Lower leg skin (tissue), 4 donors: ENCODE measurements at regions not wholly inside any gene's neighbourhood (a gene's known extent, or its start where the extent isn't known, plus 50 kb on each side); places are given as distances from the start of the nearest gene placed in this dataset.

Source experiments
- DNase-seq, 2 donors: peaks; one replicate each; pipeline ENCODE4 v3.0.0-alpha.2; 2019; ENCODE audit warnings: low spot score in 2 of 2
- H3K4me3 ChIP-seq: fragments of 200-600 bp; sonication (generic); 2 replicates; pipeline ENCODE4 v1.5.1; 2017; ENCODE audit warnings: mild to moderate bottlenecking, low read depth; ENCODE audit not compliant: poor library complexity, severe bottlenecking
- POLR2A ChIP-seq, 2 donors: fragments of 450-650 bp; IDR thresholded peaks; one replicate each; pipeline ENCODE4 v1.6.1; 2016 to 2017; ENCODE audit warnings: antibody characterized with exemption in 2 of 2, mild to moderate bottlenecking in 1 of 2, moderate library complexity in 1 of 2
- WGBS, 2 donors: methylation state at CpG; one replicate each; pipeline ENCODE4 v1.1.5; 2018; 5-methylcytosine and 5-hydroxymethylcytosine counted together
- intact Hi-C: fragments of 100-400 bp; cut with DNase I; formaldehyde crosslinking; loops from one replicate; pipeline ENCODE4 v1.15.0; 2023; ENCODE audit warnings: low total_unique reads
- TF ChIP-seq, protein P1 (sequence below), 3 donors: fragments of 450-650 bp; IDR thresholded peaks; one replicate each; pipeline ENCODE4 v1.5.1; 2016; ENCODE audit warnings: antibody characterized with exemption in 3 of 3, mild to moderate bottlenecking in 3 of 3, moderate library complexity in 2 of 3

DNA sequence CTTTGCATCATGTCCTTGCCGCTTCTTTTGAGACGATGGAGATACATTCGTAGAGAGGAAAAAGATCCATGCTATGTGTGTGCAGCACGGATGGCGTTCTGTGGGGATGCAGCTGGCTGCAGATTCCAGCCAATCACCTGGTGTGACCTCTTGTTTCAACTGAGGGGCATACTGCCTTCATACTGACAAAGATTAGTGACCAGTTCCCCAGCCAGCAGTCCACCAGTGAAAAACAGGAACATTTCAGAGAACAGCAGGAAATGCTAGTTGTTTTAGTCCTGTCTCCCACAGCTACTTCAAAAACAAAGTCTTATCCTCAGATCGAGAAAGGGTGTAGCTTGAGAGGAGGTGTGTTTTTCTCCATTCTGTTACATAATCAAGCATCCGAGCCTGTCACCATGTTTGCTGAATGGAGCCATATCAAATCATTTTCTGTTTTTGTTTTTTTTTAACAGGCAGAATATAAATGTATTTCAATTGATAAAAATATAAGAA, 255.7 kb upstream of the FMN2 start:
- no peak for DNase-seq
- intact Hi-C loops, result no loop called here
- WGBS, 2 donors, result 69 to 73% methylated on average over 7 of the region's 7 CpGs
- H3K4me3 ChIP-seq, result no peak overlapping the region
- no peak for TF ChIP-seq POLR2A (IDR thresholded peaks at IDR 0.05)
- TF ChIP-seq, protein P1, sequence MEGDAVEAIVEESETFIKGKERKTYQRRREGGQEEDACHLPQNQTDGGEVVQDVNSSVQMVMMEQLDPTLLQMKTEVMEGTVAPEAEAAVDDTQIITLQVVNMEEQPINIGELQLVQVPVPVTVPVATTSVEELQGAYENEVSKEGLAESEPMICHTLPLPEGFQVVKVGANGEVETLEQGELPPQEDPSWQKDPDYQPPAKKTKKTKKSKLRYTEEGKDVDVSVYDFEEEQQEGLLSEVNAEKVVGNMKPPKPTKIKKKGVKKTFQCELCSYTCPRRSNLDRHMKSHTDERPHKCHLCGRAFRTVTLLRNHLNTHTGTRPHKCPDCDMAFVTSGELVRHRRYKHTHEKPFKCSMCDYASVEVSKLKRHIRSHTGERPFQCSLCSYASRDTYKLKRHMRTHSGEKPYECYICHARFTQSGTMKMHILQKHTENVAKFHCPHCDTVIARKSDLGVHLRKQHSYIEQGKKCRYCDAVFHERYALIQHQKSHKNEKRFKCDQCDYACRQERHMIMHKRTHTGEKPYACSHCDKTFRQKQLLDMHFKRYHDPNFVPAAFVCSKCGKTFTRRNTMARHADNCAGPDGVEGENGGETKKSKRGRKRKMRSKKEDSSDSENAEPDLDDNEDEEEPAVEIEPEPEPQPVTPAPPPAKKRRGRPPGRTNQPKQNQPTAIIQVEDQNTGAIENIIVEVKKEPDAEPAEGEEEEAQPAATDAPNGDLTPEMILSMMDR (IDR thresholded peaks at IDR 0.05), result no peak

DNA sequence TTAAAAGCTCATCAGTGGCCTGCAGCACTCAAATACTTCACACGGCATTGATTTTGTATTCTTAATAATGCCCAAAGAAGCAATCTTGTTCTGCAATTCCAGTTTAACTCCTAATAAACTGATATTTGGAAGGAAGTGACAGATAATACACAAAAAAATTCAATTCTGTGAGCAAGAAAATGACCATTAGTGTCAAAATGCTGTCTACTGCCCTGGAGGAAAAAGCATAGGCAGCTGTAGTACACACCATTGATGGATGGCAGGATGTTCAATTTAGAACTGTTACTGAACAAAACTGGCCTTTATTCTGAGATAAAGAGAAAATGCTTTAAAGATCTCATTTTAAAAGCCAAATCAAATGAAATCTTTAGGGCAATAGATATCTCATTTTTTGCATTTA, 251.3 kb upstream of the FMN2 start:
- H3K4me3 ChIP-seq, result no peak overlapping the region
- no peak for DNase-seq
- WGBS, 2 donors, result 81 to 85% methylated on average over 1 of the region's 1 CpG
- intact Hi-C loops, result no loop called here
- TF ChIP-seq POLR2A (IDR thresholded peaks at IDR 0.05), result no peak
- TF ChIP-seq, protein P1 (IDR thresholded peaks at IDR 0.05), result no peak

DNA sequence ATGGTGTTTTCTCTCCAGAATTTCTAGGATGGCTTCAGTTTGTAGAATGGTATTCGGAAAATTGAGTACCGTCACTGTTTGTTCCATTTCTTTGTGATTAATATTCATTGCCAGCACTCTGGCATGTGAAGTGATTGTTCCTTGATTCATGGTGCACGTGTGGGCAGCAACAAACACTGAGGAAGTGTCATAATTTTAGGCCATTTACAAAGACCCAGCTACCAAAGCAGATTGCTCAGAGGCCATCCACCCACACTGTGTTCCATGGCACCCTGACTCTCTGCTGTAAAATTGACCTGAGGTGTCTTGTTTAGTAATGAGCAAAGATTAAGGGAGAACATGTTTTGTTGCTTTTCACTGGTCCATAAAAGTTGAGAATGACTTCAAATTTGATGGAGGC, 250.9 kb upstream of the FMN2 start:
- 69 to 71% methylated on average over 3 of the region's 3 CpGs for WGBS, 2 donors

DNA sequence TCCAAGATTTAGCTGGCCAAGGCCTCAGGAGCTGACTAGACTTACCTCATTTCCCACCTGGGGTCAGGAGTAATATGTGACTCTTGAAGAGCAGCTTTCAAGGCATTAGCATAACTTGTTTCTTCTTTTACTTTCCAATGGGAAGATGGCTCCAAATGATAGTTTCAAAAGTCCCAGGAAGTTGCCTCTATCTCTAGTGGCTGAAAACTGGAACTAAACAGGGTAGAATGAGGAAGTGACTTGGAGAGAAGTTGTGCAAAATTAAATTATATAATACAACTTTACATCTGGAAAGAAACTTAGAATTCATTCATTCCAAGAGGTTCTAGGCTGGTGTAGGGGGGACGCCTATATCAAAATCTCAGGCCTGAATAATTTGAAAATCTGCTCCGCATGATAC, 250.1 kb upstream of the FMN2 start:
- intact Hi-C loops, result no loop called here
- no peak for TF ChIP-seq POLR2A (IDR thresholded peaks at IDR 0.05)
- TF ChIP-seq, protein P1 (IDR thresholded peaks at IDR 0.05), result no peak
- no peak for DNase-seq
- 93 to 96% methylated on average over 2 of the region's 2 CpGs for WGBS, 2 donors
- H3K4me3 ChIP-seq, result no peak overlapping the region

More for the DNA sequence above, 250.9 kb upstream of the FMN2 start:
- intact Hi-C loops, result no loop called here
- no peak for TF ChIP-seq POLR2A (IDR thresholded peaks at IDR 0.05)
- no peak for DNase-seq
- no peak overlapping the region for H3K4me3 ChIP-seq

DNA sequence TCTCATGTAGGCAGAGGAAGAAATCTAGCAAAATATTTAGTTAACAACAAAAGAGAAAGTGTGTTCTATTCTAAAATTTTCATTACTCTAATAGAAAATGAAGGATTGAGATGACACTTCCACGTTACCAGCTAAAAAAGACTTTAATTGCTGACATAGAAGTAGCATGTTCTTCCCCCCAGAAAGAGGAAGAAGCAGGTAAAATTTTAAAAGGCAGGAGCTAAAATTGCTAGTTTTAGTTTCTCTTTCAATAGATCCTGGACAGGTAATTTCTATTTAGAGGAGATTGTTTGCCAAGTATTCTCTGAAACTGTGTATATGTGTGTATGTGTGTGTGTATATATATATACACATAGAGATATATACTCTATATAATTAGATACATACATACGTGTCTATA, 248.1 kb upstream of the FMN2 start:
- TF ChIP-seq POLR2A (IDR thresholded peaks at IDR 0.05), result no peak
- TF ChIP-seq, protein P1 (IDR thresholded peaks at IDR 0.05), result no peak
- intact Hi-C loops, result no loop called here
- 72 to 77% methylated on average over 2 of the region's 2 CpGs for WGBS, 2 donors

DNA sequence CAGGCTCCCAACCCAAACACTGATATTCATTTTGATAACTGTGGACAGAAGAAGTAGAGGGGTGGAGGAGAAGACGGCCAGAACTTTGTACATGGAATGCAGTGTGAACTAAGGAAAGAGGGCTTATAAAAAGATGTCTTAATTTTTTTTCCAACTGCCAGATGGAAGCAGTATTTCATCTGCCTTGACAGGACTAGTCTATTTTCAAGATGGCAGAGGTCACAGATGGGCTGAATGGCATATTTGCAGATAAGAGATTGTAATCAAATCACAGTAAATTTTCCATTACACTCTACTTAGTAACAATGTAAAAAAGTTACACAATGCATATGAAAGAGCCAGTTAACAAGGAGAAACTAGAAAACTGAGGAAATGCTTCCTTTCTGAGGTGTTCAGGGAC, 246.8 kb upstream of the FMN2 start:
- intact Hi-C loops, result no loop called here
- WGBS, 2 donors, result 39 to 54% methylated on average over 1 of the region's 1 CpG

More for the DNA sequence above, 248.1 kb upstream of the FMN2 start:
- H3K4me3 ChIP-seq, result no peak overlapping the region
- DNase-seq, result no peak

More for the DNA sequence above, 246.8 kb upstream of the FMN2 start:
- no peak overlapping the region for H3K4me3 ChIP-seq
- TF ChIP-seq, protein P1 (IDR thresholded peaks at IDR 0.05), result no peak
- TF ChIP-seq POLR2A (IDR thresholded peaks at IDR 0.05), result no peak
- DNase-seq, result no peak
